SK-N-SH (cell line): ENCODE measurements at regions not wholly inside any gene's neighbourhood (a gene's known extent, or its start where the extent isn't known, plus 50 kb on each side); places are given as distances from the start of the nearest gene placed in this dataset.

ENCODE experiments used
- CTCF ChIA-PET: fragments of 300-600, 350-600 bp; formaldehyde crosslinking; extraction: SDS; loops from one replicate; lab custom pipeline; 2021; lab: Yijun Ruan, JAX
- POLR2A ChIA-PET: fragments of 350-600 bp; sonication (Branson Sonifier 250); formaldehyde crosslinking; extraction: SDS; loops from one replicate; lab custom pipeline; 2020; ENCODE audit warnings: antibody characterized with exemption, inconsistent platforms; lab: Yijun Ruan, JAX
- DNase-seq: peaks from one replicate; pipeline ENCODE4 v3.0.0; 2012
- H2AFZ ChIP-seq: fragments of 200-600 bp; sonication (generic); 2 replicates; pipeline ENCODE4 v1.8.1; 2016; ENCODE audit warnings: antibody characterized with exemption, mild to moderate bottlenecking, low read depth
- H3F3A ChIP-seq: fragments of 200-600 bp; sonication (generic); replicated peaks from 2 replicates; pipeline ENCODE3; 2016; ENCODE audit warnings: antibody characterized with exemption, mild to moderate bottlenecking; ENCODE audit not compliant: insufficient read depth
- H3K27ac ChIP-seq, 2 experiments: fragments of 200-500 bp in 1 of 2; fragments of 200-600 bp in 1 of 2; sonication (Bioruptor generic) in 1 of 2; sonication (generic), shearing (Covaris generic) in 1 of 2; 2 replicates each; pipeline versions ENCODE4 v1.5.1 to v1.6.1; 2014 to 2016; ENCODE audit warnings: low read depth in 2 of 2, inconsistent platforms in 1 of 2, low read length in 1 of 2, mild to moderate bottlenecking in 1 of 2, mixed read lengths in 1 of 2
- H3K27me3 ChIP-seq: fragments of 200-600 bp; sonication (generic), shearing (Covaris generic); 2 replicates; pipeline ENCODE4 v1.6.1; 2016; ENCODE audit warnings: mixed run types; ENCODE audit not compliant: insufficient read depth
- H3K36me3 ChIP-seq, 2 experiments: fragments of 200-500 bp in 1 of 2; fragments of 200-600 bp in 1 of 2; sonication (Bioruptor generic) in 1 of 2; sonication (generic) in 1 of 2; replicated peaks in 1 of 2; 2 replicates each; pipeline versions ENCODE3 to v1.5.1; 2014 to 2016; ENCODE audit warnings: low read length in 1 of 2, mild to moderate bottlenecking in 1 of 2; ENCODE audit not compliant: insufficient read depth in 2 of 2, control insufficient read depth in 1 of 2
- H3K4me1 ChIP-seq, 2 experiments: fragments of 200-500 bp in 1 of 2; fragments of 200-600 bp in 1 of 2; sonication (Bioruptor generic) in 1 of 2; sonication (generic), shearing (Covaris generic) in 1 of 2; 2 replicates each; pipeline versions ENCODE4 v1.5.1 to v1.6.1; 2014 to 2016; ENCODE audit warnings: low read depth in 1 of 2, low read length in 1 of 2, mixed run types in 1 of 2; ENCODE audit not compliant: insufficient read depth in 2 of 2, control insufficient read depth in 1 of 2
- H3K4me2 ChIP-seq: fragments of 200-600 bp; sonication (generic), shearing (Covaris generic); 2 replicates; pipeline ENCODE4 v1.6.1; 2017; ENCODE audit warnings: mixed run types
- H3K4me3 ChIP-seq, 2 experiments: fragments of 200-500 bp in 1 of 2; fragments of 200-600 bp in 1 of 2; sonication (Bioruptor generic) in 1 of 2; sonication (generic), shearing (Covaris generic) in 1 of 2; 2 replicates each; pipeline versions ENCODE4 v1.5.1 to v1.8.1; 2014 to 2016; ENCODE audit warnings: low read depth in 2 of 2, inconsistent platforms in 1 of 2, low read length in 1 of 2, mild to moderate bottlenecking in 1 of 2, mixed read lengths in 1 of 2, moderate library complexity in 1 of 2
- H3K79me2 ChIP-seq: fragments of 200-600 bp; sonication (generic); 2 replicates; pipeline ENCODE4 v1.8.1; 2017; ENCODE audit warnings: mild to moderate bottlenecking; ENCODE audit not compliant: insufficient read depth
- H3K9ac ChIP-seq: fragments of 200-600 bp; sonication (generic); 2 replicates; pipeline ENCODE4 v1.6.1; 2017; ENCODE audit warnings: mixed run types
- H3K9me2 ChIP-seq: fragments of 200-600 bp; sonication (generic); 2 replicates; pipeline ENCODE4 v1.6.1; 2017; ENCODE audit warnings: mixed run types
- H3K9me3 ChIP-seq: fragments of 200-600 bp; sonication (generic); 2 replicates; pipeline ENCODE4 v1.6.1; 2017; ENCODE audit warnings: mixed run types, mild to moderate bottlenecking, moderate library complexity
- H4K20me1 ChIP-seq: fragments of 200-600 bp; sonication (generic); 2 replicates; pipeline ENCODE4 v1.6.1; 2017; ENCODE audit warnings: mild to moderate bottlenecking, mixed run types; ENCODE audit not compliant: insufficient read depth
- ELF1 ChIP-seq: IDR thresholded peaks from 2 replicates; pipeline ENCODE4 v1.4.0; 2012
- EP300 ChIP-seq, 2 experiments: IDR thresholded peaks; 2 replicates each; pipeline versions ENCODE4 v1.4.0 to v1.6.1; 2012; ENCODE audit warnings: borderline replicate concordance in 1 of 2, low read depth in 1 of 2, low read length in 1 of 2
- FOSL2 ChIP-seq: IDR thresholded peaks from 2 replicates; pipeline ENCODE4 v1.4.0; 2012; ENCODE audit warnings: low read depth, mild to moderate bottlenecking, moderate library complexity, borderline replicate concordance
- JUND ChIP-seq: IDR thresholded peaks from 2 replicates; pipeline ENCODE4 v1.4.0; 2012
- NFIC ChIP-seq: IDR thresholded peaks from 2 replicates; pipeline ENCODE4 v1.4.0; 2012; ENCODE audit warnings: borderline replicate concordance
- SIN3A ChIP-seq: IDR thresholded peaks from 2 replicates; pipeline ENCODE4 v1.6.1; 2012; ENCODE audit warnings: low read depth, mild to moderate bottlenecking, low read length, moderate library complexity, borderline replicate concordance
- TCF12 ChIP-seq: IDR thresholded peaks from 2 replicates; pipeline ENCODE4 v1.4.0; 2012
- TEAD4 ChIP-seq: IDR thresholded peaks from 2 replicates; pipeline ENCODE4 v1.4.0; 2012; ENCODE audit warnings: mild to moderate bottlenecking, borderline replicate concordance; ENCODE audit not compliant: insufficient read depth
- TF ChIP-seq, protein P1 (sequence below): IDR thresholded peaks from 2 replicates; pipeline ENCODE4; 2012

DNA sequence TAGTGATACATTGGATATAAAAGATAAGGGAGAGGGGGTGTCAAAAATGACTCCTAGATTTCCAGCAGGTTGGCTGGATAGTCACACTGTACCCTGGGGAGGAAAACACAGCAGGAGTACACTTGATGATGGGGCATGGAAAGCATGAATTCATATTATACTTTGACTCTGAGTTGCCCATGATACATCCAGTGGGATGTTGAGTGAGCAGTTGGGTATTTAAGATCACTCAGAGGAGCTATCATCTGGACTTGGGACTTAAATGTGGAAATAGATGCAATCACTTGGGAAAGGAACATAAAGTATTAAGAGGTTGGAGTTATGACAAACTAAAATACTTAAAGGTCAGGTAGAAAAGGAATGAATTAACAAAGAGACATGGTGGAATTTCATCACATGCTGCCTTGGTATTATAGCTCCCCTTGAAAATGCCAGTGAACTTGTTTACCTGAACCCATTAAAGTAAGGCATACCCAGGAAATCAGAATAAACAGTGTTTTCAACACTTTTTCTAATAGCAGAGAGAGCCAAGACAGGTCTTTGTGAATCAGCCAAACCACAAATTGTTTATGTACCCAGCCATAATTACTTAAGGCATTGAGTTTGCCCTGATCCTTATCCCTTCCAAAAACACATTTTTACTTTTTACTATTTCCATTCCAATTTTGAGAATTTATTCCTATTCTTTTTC lies 49.9 kb upstream of the ABI3BP start:
- TF ChIP-seq TEAD4 (0 out of 2 replicates have a peak, but pooled peaks have one; percentile 18), TCF12 (peak; percentile 67), JUND (no peak; the same call in 1 of the 2 replicates), NFIC (peak; percentile 60; the same call in 1 of the 2 replicates), FOSL2 (0 out of 2 replicates have a peak, but pooled peaks have one; percentile 16), SIN3A (no peak), ELF1 (no peak), EP300 (IDR thresholded peaks at IDR 0.05; ENCODE audit: borderline replicate concordance in 1 of 2, low read depth in 1 of 2, low read length in 1 of 2) (peak in 1 of 2 experiments; percentile 42; a peak in 1 of 4 replicates)
- TF ChIP-seq, protein P1, sequence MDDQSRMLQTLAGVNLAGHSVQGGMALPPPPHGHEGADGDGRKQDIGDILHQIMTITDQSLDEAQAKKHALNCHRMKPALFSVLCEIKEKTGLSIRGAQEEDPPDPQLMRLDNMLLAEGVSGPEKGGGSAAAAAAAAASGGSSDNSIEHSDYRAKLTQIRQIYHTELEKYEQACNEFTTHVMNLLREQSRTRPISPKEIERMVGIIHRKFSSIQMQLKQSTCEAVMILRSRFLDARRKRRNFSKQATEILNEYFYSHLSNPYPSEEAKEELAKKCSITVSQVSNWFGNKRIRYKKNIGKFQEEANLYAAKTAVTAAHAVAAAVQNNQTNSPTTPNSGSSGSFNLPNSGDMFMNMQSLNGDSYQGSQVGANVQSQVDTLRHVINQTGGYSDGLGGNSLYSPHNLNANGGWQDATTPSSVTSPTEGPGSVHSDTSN: peak; percentile 75
- H3K27ac ChIP-seq: peak overlapping the region in 1 of 2 experiments; percentile 41; a peak in 2 of 4 replicates
- no peaks in the 10 kb centered on the region for H3K79me2 ChIP-seq
- no peaks in the 10 kb centered on the region for H3K9me3 ChIP-seq
- DNase-seq: no peak
- CTCF ChIA-PET: no interaction called here
- H3K27me3 ChIP-seq: no peaks in the 10 kb centered on the region
- POLR2A ChIA-PET: no interaction called here
- no peak overlapping the region for H2AFZ ChIP-seq
- H3K4me3 ChIP-seq: no peak overlapping the region
- H3K9ac ChIP-seq: no peak overlapping the region
- H3F3A ChIP-seq: peaks cover 10% of the 10 kb centered on the region
- H3K4me1 ChIP-seq: peaks cover 0 to 6% of the 10 kb centered on the region in 2 experiments; a peak in 2 of 4 replicates
- no peaks in the 10 kb centered on the region for H3K36me3 ChIP-seq
- H3K9me2 ChIP-seq: no peaks in the 10 kb centered on the region
- H4K20me1 ChIP-seq: no peaks in the 10 kb centered on the region
- no peak overlapping the region for H3K4me2 ChIP-seq
